MCF 10A (cell line): ENCODE measurements at regions not wholly inside any gene's neighbourhood (a gene's known extent, or its start where the extent isn't known, plus 50 kb on each side); places are given as distances from the start of the nearest gene placed in this dataset.

ENCODE experiments used
- BruUV-seq: library from RNA; stranded (reverse); fragments of 400-500 nt; replicated peaks from 2 replicates; lab custom pipeline; 2021; lab: Mats Ljungman, UMichigan
- CTCF ChIA-PET: fragments of 300-600 bp; sonication (Branson Sonifier 250); formaldehyde crosslinking; extraction: SDS; loops from one replicate; lab custom pipeline; 2021; ENCODE audit warnings: antibody characterized with exemption, inconsistent platforms; lab: Yijun Ruan, JAX
- POLR2A ChIA-PET: fragments of 300-600, 350-650 bp; sonication (Branson Sonifier 250); formaldehyde crosslinking; extraction: SDS; loops from one replicate; lab custom pipeline; 2020; ENCODE audit warnings: antibody characterized with exemption, inconsistent platforms; lab: Yijun Ruan, JAX
- DNase-seq: peaks from one replicate; pipeline ENCODE4 v3.0.0-alpha.2; 2018; ENCODE audit not compliant: unreplicated experiment
- H3K27ac Mint-ChIP-seq: one replicate; pipeline ENCODE4 v1.8.0; 2022; ENCODE audit warnings: mild to moderate bottlenecking, low read depth, mixed read lengths; ENCODE audit not compliant: unreplicated experiment
- H3K27me3 Mint-ChIP-seq: one replicate; pipeline ENCODE4 v1.8.0; 2022; ENCODE audit warnings: mixed read lengths; ENCODE audit not compliant: insufficient read depth, unreplicated experiment
- H3K36me3 Mint-ChIP-seq: one replicate; pipeline ENCODE4 v1.8.0; 2022; ENCODE audit warnings: mild to moderate bottlenecking, moderate library complexity, mixed read lengths; ENCODE audit not compliant: insufficient read depth, unreplicated experiment
- H3K4me1 Mint-ChIP-seq: one replicate; pipeline ENCODE4 v1.8.0; 2022; ENCODE audit warnings: mixed read lengths; ENCODE audit not compliant: insufficient read depth, unreplicated experiment
- H3K4me3 Mint-ChIP-seq: one replicate; pipeline ENCODE4 v1.8.0; 2022; ENCODE audit warnings: mild to moderate bottlenecking, moderate library complexity, mixed read lengths; ENCODE audit not compliant: unreplicated experiment
- H3K9me3 Mint-ChIP-seq: one replicate; pipeline ENCODE4 v1.8.0; 2022; ENCODE audit warnings: mixed read lengths; ENCODE audit not compliant: unreplicated experiment
- intact Hi-C: fragments of 100-400 bp; cut with micrococcal nuclease; formaldehyde crosslinking; loops from 2 replicates; pipeline ENCODE4 v1.14.1; 2022
- TF ChIP-seq, protein P1 (sequence below): fragments of 200-600 bp; IDR thresholded peaks from one replicate; pipeline ENCODE4 v1.8.0; 2022; ENCODE audit warnings: antibody characterized with exemption, mild to moderate bottlenecking; ENCODE audit not compliant: unreplicated experiment

DNA sequence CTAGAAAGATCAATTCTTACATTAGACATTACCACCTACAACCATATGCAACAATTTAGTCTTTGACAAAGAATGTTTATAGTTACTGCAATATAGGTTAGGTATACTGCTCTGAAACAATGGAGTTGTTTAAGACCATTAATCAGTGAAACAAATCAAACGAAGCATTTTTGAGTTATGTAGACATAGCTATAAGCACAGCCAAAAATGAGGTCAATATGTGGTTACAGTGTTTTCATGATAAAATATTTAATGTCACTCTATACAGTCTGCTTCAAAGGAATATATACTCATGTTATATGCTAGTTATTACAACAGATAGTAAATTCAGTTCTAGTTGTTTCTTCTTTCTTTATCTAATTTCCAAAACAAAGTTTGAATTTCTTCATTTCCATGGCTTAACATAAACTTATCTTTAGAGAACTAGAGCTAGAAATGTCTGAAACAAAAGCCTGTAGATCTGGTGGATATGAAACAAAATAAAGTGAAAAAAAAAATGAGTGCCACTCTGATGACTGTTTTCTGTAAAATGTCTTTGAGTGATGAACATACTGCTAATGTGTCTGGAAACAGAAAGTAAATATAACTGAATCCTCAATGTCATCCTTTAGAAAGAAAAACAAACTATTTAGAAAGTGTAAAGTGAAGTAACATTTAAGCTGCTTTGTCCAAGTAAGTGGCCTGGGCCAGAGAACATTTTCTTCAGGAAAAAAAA, 809.0 kb downstream of the FAT4 start:
- BruUV-seq = no TSS peak
- no peaks in the 10 kb centered on the region for H3K9me3 Mint-ChIP-seq
- H3K36me3 Mint-ChIP-seq = no peaks in the 10 kb centered on the region
- CTCF ChIA-PET = no interaction called here
- H3K27me3 Mint-ChIP-seq = no peaks in the 10 kb centered on the region
- intact Hi-C loops = no loop called here
- DNase-seq = peak; percentile 8
- H3K4me1 Mint-ChIP-seq = peaks cover 17% of the 10 kb centered on the region
- TF ChIP-seq, protein P1, sequence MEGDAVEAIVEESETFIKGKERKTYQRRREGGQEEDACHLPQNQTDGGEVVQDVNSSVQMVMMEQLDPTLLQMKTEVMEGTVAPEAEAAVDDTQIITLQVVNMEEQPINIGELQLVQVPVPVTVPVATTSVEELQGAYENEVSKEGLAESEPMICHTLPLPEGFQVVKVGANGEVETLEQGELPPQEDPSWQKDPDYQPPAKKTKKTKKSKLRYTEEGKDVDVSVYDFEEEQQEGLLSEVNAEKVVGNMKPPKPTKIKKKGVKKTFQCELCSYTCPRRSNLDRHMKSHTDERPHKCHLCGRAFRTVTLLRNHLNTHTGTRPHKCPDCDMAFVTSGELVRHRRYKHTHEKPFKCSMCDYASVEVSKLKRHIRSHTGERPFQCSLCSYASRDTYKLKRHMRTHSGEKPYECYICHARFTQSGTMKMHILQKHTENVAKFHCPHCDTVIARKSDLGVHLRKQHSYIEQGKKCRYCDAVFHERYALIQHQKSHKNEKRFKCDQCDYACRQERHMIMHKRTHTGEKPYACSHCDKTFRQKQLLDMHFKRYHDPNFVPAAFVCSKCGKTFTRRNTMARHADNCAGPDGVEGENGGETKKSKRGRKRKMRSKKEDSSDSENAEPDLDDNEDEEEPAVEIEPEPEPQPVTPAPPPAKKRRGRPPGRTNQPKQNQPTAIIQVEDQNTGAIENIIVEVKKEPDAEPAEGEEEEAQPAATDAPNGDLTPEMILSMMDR = no peak
- H3K27ac Mint-ChIP-seq = peak overlapping the region; percentile 84
- no peak overlapping the region for H3K4me3 Mint-ChIP-seq
- POLR2A ChIA-PET = interaction anchor here (0.6 kb wide), 1 partner anchor 100 kb away, joined by 3 read pairs; no protein-coding TSS in a partner anchor

DNA sequence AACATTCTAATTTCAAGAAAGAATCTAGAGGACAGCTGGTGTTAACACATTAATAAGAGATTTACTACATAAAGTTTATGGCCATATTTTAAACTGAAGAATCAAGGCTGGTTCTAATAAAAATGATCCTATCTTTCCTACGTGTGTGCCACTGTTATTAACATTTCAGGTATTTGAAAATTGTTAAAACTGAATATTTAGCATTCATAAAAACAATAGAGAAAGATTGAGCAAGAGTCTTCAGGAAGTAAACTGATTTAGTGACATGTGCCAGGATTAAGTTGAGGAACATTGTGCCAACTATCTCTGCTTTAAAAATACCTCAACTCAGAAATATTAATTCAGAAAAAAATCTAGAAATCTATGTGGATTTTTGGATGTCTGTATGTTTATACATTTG, 810.1 kb downstream of the FAT4 start:
- H3K4me3 Mint-ChIP-seq = no peak overlapping the region
- BruUV-seq = no TSS peak
- H3K36me3 Mint-ChIP-seq = no peaks in the 10 kb centered on the region
- H3K27ac Mint-ChIP-seq = peak overlapping the region; percentile 84
- H3K27me3 Mint-ChIP-seq = no peaks in the 10 kb centered on the region
- intact Hi-C loops = no loop called here
- no peaks in the 10 kb centered on the region for H3K9me3 Mint-ChIP-seq
- no peak for DNase-seq
- POLR2A ChIA-PET = interaction anchor here (0.6 kb wide), 1 partner anchor 1351 kb away, joined by 3 read pairs; no protein-coding TSS in a partner anchor
- CTCF ChIA-PET = no interaction called here
- TF ChIP-seq, protein P1 = no peak
- H3K4me1 Mint-ChIP-seq = peaks cover 17% of the 10 kb centered on the region

DNA sequence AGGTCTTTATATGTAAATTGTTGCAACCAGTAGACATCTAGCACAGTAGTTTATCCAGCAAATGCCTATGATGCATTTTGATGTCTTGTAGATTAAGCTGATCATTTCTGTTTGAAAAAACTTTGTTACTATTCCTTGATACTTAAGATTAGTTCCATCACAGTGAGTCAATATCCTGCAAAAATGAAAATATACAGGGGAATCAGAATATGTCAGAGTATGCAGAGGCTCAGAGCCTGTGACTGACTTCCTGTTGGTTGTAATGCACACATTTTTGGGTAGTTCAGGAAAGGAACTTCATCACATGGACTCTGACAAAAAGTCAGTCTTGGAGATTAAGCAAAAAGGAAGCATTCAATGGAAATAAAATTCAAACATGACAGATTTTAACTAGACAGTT, 815.5 kb downstream of the FAT4 start:
- CTCF ChIA-PET = no interaction called here
- no TSS peak for BruUV-seq

More for the DNA sequence above, 815.5 kb downstream of the FAT4 start:
- TF ChIP-seq, protein P1 = no peak
- intact Hi-C loops = no loop called here
- POLR2A ChIA-PET = no interaction called here
- Mint-ChIP-seq H3K27me3 (no peaks in the 10 kb centered on the region), H3K9me3 (peaks cover 6% of the 10 kb centered on the region), H3K27ac (no peak overlapping the region), H3K4me1 (peaks cover 4% of the 10 kb centered on the region), H3K36me3 (no peaks in the 10 kb centered on the region), H3K4me3 (no peak overlapping the region)
- no peak for DNase-seq
